SK-N-SH (cell line): ENCODE measurements at regions not wholly inside any gene's neighbourhood (a gene's known extent, or its start where the extent isn't known, plus 50 kb on each side); places are given as distances from the start of the nearest gene placed in this dataset.

Experiments
- CTCF ChIA-PET: fragments of 300-600, 350-600 bp; formaldehyde crosslinking; extraction: SDS; loops from one replicate; lab custom pipeline; 2021; lab: Yijun Ruan, JAX
- POLR2A ChIA-PET: fragments of 350-600 bp; sonication (Branson Sonifier 250); formaldehyde crosslinking; extraction: SDS; loops from one replicate; lab custom pipeline; 2020; ENCODE audit warnings: antibody characterized with exemption, inconsistent platforms; lab: Yijun Ruan, JAX
- DNase-seq: peaks from one replicate; pipeline ENCODE4 v3.0.0; 2012
- H2AFZ ChIP-seq: fragments of 200-600 bp; sonication (generic); 2 replicates; pipeline ENCODE4 v1.8.1; 2016; ENCODE audit warnings: antibody characterized with exemption, mild to moderate bottlenecking, low read depth
- H3F3A ChIP-seq: fragments of 200-600 bp; sonication (generic); replicated peaks from 2 replicates; pipeline ENCODE3; 2016; ENCODE audit warnings: antibody characterized with exemption, mild to moderate bottlenecking; ENCODE audit not compliant: insufficient read depth
- H3K27ac ChIP-seq, 2 experiments: fragments of 200-500 bp in 1 of 2; fragments of 200-600 bp in 1 of 2; sonication (Bioruptor generic) in 1 of 2; sonication (generic), shearing (Covaris generic) in 1 of 2; 2 replicates each; pipeline versions ENCODE4 v1.5.1 to v1.6.1; 2014 to 2016; ENCODE audit warnings: low read depth in 2 of 2, inconsistent platforms in 1 of 2, low read length in 1 of 2, mild to moderate bottlenecking in 1 of 2, mixed read lengths in 1 of 2
- H3K27me3 ChIP-seq: fragments of 200-600 bp; sonication (generic), shearing (Covaris generic); 2 replicates; pipeline ENCODE4 v1.6.1; 2016; ENCODE audit warnings: mixed run types; ENCODE audit not compliant: insufficient read depth
- H3K36me3 ChIP-seq, 2 experiments: fragments of 200-500 bp in 1 of 2; fragments of 200-600 bp in 1 of 2; sonication (Bioruptor generic) in 1 of 2; sonication (generic) in 1 of 2; replicated peaks in 1 of 2; 2 replicates each; pipeline versions ENCODE3 to v1.5.1; 2014 to 2016; ENCODE audit warnings: low read length in 1 of 2, mild to moderate bottlenecking in 1 of 2; ENCODE audit not compliant: insufficient read depth in 2 of 2, control insufficient read depth in 1 of 2
- H3K4me1 ChIP-seq, 2 experiments: fragments of 200-500 bp in 1 of 2; fragments of 200-600 bp in 1 of 2; sonication (Bioruptor generic) in 1 of 2; sonication (generic), shearing (Covaris generic) in 1 of 2; 2 replicates each; pipeline versions ENCODE4 v1.5.1 to v1.6.1; 2014 to 2016; ENCODE audit warnings: low read depth in 1 of 2, low read length in 1 of 2, mixed run types in 1 of 2; ENCODE audit not compliant: insufficient read depth in 2 of 2, control insufficient read depth in 1 of 2
- H3K4me2 ChIP-seq: fragments of 200-600 bp; sonication (generic), shearing (Covaris generic); 2 replicates; pipeline ENCODE4 v1.6.1; 2017; ENCODE audit warnings: mixed run types
- H3K4me3 ChIP-seq, 2 experiments: fragments of 200-500 bp in 1 of 2; fragments of 200-600 bp in 1 of 2; sonication (Bioruptor generic) in 1 of 2; sonication (generic), shearing (Covaris generic) in 1 of 2; 2 replicates each; pipeline versions ENCODE4 v1.5.1 to v1.8.1; 2014 to 2016; ENCODE audit warnings: low read depth in 2 of 2, inconsistent platforms in 1 of 2, low read length in 1 of 2, mild to moderate bottlenecking in 1 of 2, mixed read lengths in 1 of 2, moderate library complexity in 1 of 2
- H3K79me2 ChIP-seq: fragments of 200-600 bp; sonication (generic); 2 replicates; pipeline ENCODE4 v1.8.1; 2017; ENCODE audit warnings: mild to moderate bottlenecking; ENCODE audit not compliant: insufficient read depth
- H3K9ac ChIP-seq: fragments of 200-600 bp; sonication (generic); 2 replicates; pipeline ENCODE4 v1.6.1; 2017; ENCODE audit warnings: mixed run types
- H3K9me2 ChIP-seq: fragments of 200-600 bp; sonication (generic); 2 replicates; pipeline ENCODE4 v1.6.1; 2017; ENCODE audit warnings: mixed run types
- H3K9me3 ChIP-seq: fragments of 200-600 bp; sonication (generic); 2 replicates; pipeline ENCODE4 v1.6.1; 2017; ENCODE audit warnings: mixed run types, mild to moderate bottlenecking, moderate library complexity
- H4K20me1 ChIP-seq: fragments of 200-600 bp; sonication (generic); 2 replicates; pipeline ENCODE4 v1.6.1; 2017; ENCODE audit warnings: mild to moderate bottlenecking, mixed run types; ENCODE audit not compliant: insufficient read depth
- CHD2 ChIP-seq: fragments of 150-350 bp; IDR thresholded peaks from 2 replicates; pipeline ENCODE4 v1.6.1; 2018; ENCODE audit warnings: low read length; ENCODE audit not compliant: partially characterized antibody
- EP300 ChIP-seq, 2 experiments: IDR thresholded peaks; 2 replicates each; pipeline versions ENCODE4 v1.4.0 to v1.6.1; 2012; ENCODE audit warnings: borderline replicate concordance in 1 of 2, low read depth in 1 of 2, low read length in 1 of 2
- FOSL2 ChIP-seq: IDR thresholded peaks from 2 replicates; pipeline ENCODE4 v1.4.0; 2012; ENCODE audit warnings: low read depth, mild to moderate bottlenecking, moderate library complexity, borderline replicate concordance
- FOXM1 ChIP-seq: IDR thresholded peaks from 2 replicates; pipeline ENCODE4 v1.4.0; 2012; ENCODE audit warnings: low read depth, mild to moderate bottlenecking
- GABPA ChIP-seq: IDR thresholded peaks from 2 replicates; pipeline ENCODE4 v1.4.0; 2012; ENCODE audit warnings: low read depth, mild to moderate bottlenecking
- IRF3 ChIP-seq: fragments of 150-350 bp; IDR thresholded peaks from 2 replicates; pipeline ENCODE4 v1.6.1; 2016; ENCODE audit warnings: mild to moderate bottlenecking, low read depth, low read length
- MEF2A ChIP-seq: IDR thresholded peaks from 2 replicates; pipeline ENCODE4 v1.4.0; 2012; ENCODE audit warnings: low read depth, borderline replicate concordance
- PBX3 ChIP-seq: IDR thresholded peaks from 2 replicates; pipeline ENCODE4; 2012
- POLR2AphosphoS5 ChIP-seq: IDR thresholded peaks from 2 replicates; pipeline ENCODE4 v1.6.1; 2012; ENCODE audit warnings: low read depth, low read length
- RAD21 ChIP-seq: IDR thresholded peaks from 2 replicates; pipeline ENCODE4 v1.6.1; 2012; ENCODE audit warnings: mild to moderate bottlenecking, low read length
- RCOR1 ChIP-seq: fragments of 150-350 bp; IDR thresholded peaks from 2 replicates; pipeline ENCODE4 v1.6.1; 2017; ENCODE audit warnings: antibody characterized with exemption, low read length
- RFX5 ChIP-seq: IDR thresholded peaks from 2 replicates; pipeline ENCODE4 v1.6.1; 2012; ENCODE audit warnings: mild to moderate bottlenecking, improper control_type of control experiment, low read length
- RXRA ChIP-seq: IDR thresholded peaks from 2 replicates; pipeline ENCODE4 v1.4.0; 2012; ENCODE audit warnings: low read depth, mild to moderate bottlenecking, borderline replicate concordance
- SIN3A ChIP-seq: IDR thresholded peaks from 2 replicates; pipeline ENCODE4 v1.6.1; 2012; ENCODE audit warnings: low read depth, mild to moderate bottlenecking, low read length, moderate library complexity, borderline replicate concordance
- TEAD4 ChIP-seq: IDR thresholded peaks from 2 replicates; pipeline ENCODE4 v1.4.0; 2012; ENCODE audit warnings: mild to moderate bottlenecking, borderline replicate concordance; ENCODE audit not compliant: insufficient read depth
- YY1 ChIP-seq: IDR thresholded peaks from 2 replicates; pipeline ENCODE4 v1.4.0; 2012; ENCODE audit warnings: low read depth, mild to moderate bottlenecking
- ZBTB33 ChIP-seq: IDR thresholded peaks from 2 replicates; pipeline ENCODE4 v1.4.0; 2012; ENCODE audit warnings: low read depth, borderline replicate concordance
- WGBS: methylation state at CpG from one replicate; pipeline ENCODE4 v1.1.6; 2017; ENCODE audit warnings: low lambda C conversion rate; 5-methylcytosine and 5-hydroxymethylcytosine counted together
- TF ChIP-seq, protein P1 (sequence below): IDR thresholded peaks from 2 replicates; pipeline ENCODE4 v1.4.0; 2012; ENCODE audit warnings: low read depth, borderline replicate concordance

DNA sequence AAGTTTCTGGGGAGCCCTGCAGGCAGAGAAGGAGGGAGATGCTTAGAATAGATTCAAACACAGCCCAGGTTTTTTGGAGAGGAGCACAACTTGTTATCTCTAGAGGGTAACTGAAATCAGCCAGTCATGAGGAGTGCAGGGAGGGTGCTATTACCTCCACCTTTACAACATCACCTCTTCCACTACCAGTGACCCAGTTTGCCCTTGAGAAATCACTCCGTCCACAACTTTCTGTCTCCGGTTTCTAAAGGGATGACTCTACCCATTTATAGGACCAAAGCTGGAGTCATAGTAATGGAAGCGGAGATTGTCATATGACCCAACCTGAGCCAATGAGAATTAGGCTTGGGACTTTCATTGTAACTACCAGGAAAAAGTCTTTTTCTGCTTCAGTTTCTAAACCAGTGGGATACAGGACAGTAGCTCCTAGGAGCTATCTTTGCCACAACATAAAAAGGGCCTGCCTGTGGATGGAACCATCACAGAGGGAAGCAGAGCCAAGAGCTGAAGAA lies 131.2 kb upstream of the SERPIND1 start:
- H3K27me3 ChIP-seq: no peaks in the 10 kb centered on the region; the same call in 1 of the 2 replicates
- H3K4me1 ChIP-seq: no peaks in the 10 kb centered on the region
- H2AFZ ChIP-seq: no peak overlapping the region
- H3K27ac ChIP-seq: no peak overlapping the region
- WGBS: 79% methylated on average over 3 of the region's 3 CpGs
- no peak for DNase-seq
- ChIA-PET POLR2A (no interaction called here), CTCF (interaction anchor here (1.1 kb wide), 1 partner anchor 40 kb away, joined by 3 read pairs; no protein-coding TSS in a partner anchor)
- H3K79me2 ChIP-seq: no peaks in the 10 kb centered on the region
- no peaks in the 10 kb centered on the region for H3K9me3 ChIP-seq
- no peak overlapping the region for H3K4me2 ChIP-seq
- no peak overlapping the region for H3K4me3 ChIP-seq
- H3K9me2 ChIP-seq: no peaks in the 10 kb centered on the region
- H4K20me1 ChIP-seq: no peaks in the 10 kb centered on the region
- no peaks in the 10 kb centered on the region for H3F3A ChIP-seq
- TF ChIP-seq, protein P1, sequence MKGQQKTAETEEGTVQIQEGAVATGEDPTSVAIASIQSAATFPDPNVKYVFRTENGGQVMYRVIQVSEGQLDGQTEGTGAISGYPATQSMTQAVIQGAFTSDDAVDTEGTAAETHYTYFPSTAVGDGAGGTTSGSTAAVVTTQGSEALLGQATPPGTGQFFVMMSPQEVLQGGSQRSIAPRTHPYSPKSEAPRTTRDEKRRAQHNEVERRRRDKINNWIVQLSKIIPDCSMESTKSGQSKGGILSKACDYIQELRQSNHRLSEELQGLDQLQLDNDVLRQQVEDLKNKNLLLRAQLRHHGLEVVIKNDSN: no peak
- TF ChIP-seq GABPA: no peak
- no peak for TF ChIP-seq POLR2AphosphoS5
- no peak for TF ChIP-seq EP300 (IDR thresholded peaks at IDR 0.05; ENCODE audit: borderline replicate concordance in 1 of 2, low read depth in 1 of 2, low read length in 1 of 2)
- TF ChIP-seq RXRA: no peak
- TF ChIP-seq FOXM1: no peak
- no peak for TF ChIP-seq RFX5
- TF ChIP-seq IRF3: no peak
- TF ChIP-seq, all 33 proteins: peak for 0
- Histone ChIP-seq H3K36me3 (no peaks in the 10 kb centered on the region), H3K9ac (no peak overlapping the region)

DNA sequence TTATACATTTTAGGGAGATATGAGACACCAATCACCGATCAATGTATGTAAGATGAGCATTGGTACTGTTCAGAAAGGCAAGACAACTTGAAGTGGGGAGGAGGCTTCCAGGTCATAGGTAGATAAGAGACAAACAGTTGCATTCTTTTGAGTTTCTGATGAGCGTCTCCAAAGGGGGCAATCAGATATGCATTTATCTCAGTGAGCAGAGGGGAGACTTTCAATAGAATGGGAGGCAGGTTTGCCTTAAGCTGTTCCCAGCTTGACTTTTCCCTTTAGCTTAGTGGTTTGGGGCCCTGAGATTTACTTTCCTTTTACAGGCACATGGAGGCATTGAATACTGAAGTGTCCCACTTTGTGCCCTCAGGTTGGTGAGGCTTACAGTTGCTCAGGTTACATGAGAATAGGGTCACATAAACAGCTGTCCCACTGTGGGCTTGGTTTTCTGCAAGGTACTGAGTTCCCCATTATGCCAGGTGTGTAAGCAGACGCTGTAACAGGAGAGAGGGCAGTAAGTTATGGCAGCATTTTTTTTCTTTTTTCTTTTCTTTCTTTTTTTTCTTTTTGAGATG lies 129.8 kb upstream of the SERPIND1 start:
- no peaks in the 10 kb centered on the region for H3K36me3 ChIP-seq
- no peaks in the 10 kb centered on the region for H3K27me3 ChIP-seq
- no peak overlapping the region for H3K9ac ChIP-seq
- POLR2A ChIA-PET: no interaction called here
- H3K27ac ChIP-seq: no peak overlapping the region
- TF ChIP-seq FOSL2 (no peak), CHD2 (no peak), RAD21 (no peak), YY1 (no peak), RCOR1 (no peak), EP300 (IDR thresholded peaks at IDR 0.05; ENCODE audit: borderline replicate concordance in 1 of 2, low read depth in 1 of 2, low read length in 1 of 2) (no peak), TEAD4 (no peak), PBX3 (no peak), SIN3A (no peak), MEF2A (no peak), ZBTB33 (no peak)
- no peaks in the 10 kb centered on the region for H3K9me3 ChIP-seq
- no peaks in the 10 kb centered on the region for H3K4me1 ChIP-seq
- H3K4me3 ChIP-seq: no peak overlapping the region
- H3F3A ChIP-seq: no peaks in the 10 kb centered on the region
- H3K9me2 ChIP-seq: no peaks in the 10 kb centered on the region
- H3K4me2 ChIP-seq: no peak overlapping the region
- no peak for DNase-seq
- CTCF ChIA-PET: interaction anchor here (1.1 kb wide), 1 partner anchor 79 kb away, joined by 3 read pairs; no protein-coding TSS in a partner anchor
- no peaks in the 10 kb centered on the region for H3K79me2 ChIP-seq
- H2AFZ ChIP-seq: no peak overlapping the region
- 53% methylated on average over 3 of the region's 3 CpGs for WGBS
- H4K20me1 ChIP-seq: no peaks in the 10 kb centered on the region
